GM21528 (cell line): ENCODE measurements at regions not wholly inside any gene's neighbourhood (a gene's known extent, or its start where the extent isn't known, plus 50 kb on each side); places are given as distances from the start of the nearest gene placed in this dataset.
A peak's percentile ranks its signal among the peaks of the same experiment; 100 is the strongest.
"Not testable (repeated sequence)": the region's sequence is repeated elsewhere in the genome, so short reads cannot be mapped to it uniquely, and the experiment has no call there.

ENCODE experiments used
- ATAC-seq: cut with Tn5 transposase; IDR thresholded peaks from one replicate; pipeline ENCODE4 v1.9.1; 2021; ENCODE audit warnings: mild to moderate bottlenecking, moderate library complexity; ENCODE audit not compliant: unreplicated experiment, low FRiP score

DNA sequence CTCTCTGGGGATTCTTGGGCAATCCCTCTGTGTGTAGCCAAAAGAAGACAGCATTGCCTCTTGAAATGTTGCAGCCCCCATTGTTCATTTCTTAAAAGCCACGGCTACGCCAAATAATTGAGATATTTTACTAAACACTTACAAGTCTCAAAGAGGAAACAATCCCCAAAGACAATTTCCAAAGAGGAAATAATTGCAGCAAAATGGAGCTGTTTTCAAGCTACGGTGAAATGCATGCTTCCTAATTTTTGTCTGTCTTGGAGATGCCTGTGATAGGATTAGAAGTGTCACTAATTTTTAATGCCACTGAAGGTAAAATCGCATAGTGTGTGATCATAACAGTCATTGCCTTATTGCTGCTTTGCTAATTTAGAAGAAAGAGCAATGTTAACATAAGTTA, 72.9 kb upstream of the NAMPT start:
- no peak for ATAC-seq

DNA sequence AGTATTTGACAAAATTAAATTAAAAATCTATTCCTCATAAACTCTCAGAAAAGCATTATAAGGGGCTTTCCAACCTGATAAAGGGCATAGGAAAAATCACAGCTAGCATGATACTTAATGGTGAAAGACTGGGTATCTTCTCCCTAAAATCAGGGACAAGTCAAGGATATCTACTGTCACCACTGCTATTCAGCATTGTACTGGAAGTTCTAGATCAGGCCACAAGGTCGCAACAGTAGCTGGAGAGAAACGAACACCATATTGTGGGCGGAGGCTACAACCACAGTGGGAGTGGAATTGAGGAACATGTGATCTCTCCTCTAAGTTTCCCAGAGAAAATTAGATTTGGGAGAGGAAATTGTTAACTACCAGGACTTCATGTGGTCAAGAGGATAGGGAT, 70.0 kb upstream of the NAMPT start:
- no peak for ATAC-seq

DNA sequence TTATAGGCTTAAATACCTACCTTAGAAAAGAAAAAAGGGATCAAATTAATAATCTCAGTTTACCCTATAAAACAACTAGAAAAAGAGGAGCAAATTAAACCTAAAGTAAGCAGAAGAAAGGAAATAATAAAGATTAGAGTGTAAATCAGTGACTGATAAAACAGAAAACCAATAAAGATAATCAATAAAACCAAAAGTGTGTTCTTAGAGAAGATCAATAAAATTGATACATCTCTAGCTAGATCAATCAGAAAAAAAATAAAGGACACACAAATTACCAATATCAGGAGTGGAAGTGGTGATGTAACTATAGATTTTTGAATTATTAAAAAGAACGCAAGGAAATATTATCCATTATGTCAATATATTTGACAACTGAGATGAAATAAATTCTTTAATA, 69.2 kb upstream of the NAMPT start:
- ATAC-seq, result no peak

DNA sequence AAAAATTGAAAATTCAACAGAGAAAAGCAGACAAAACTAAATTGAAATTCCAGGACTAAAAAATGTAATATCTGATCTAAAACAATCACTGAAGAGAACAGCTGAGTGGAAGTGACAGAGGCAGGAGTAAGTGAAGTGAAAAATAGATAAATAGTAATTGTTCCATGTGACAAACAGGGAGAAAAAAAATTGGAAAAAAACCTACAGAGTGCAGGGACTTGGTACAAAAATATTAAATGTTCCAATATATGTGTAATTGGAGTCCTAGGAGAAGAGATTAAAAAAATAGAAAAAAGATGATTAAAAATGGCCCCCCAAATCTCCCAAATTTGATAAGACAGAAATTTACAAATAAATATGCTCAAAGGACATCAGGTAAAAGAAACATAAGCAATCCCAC, 63.4 kb upstream of the NAMPT start:
- ATAC-seq, result no peak

DNA sequence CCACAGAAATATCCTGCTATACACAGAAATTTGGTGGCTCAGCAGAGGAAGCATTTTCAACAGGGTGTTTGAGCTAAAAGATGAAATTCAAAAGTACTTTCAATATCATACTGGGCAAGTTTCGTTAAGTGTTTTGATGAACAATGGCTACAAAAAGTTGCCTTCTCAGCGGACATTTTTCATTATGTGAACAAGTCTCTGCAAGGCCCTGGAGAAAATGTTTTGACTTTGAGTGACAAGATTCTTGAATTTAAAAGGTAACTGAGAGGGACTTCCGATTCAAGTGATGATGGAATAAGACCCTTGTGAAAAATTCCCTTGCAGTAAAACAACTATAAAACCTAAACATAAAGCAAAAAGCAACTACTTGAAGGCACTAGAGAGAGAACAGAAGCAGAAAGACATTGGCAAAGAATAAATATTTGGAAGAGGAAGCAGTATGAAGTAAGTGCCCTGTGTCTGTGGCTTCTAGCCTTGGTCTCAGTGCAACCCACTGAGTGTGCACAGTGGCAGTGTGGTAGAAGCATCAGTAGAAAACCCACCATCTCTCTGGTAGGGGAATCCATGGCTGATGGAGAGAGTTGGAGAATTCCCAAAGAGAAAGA, 62.5 kb upstream of the NAMPT start:
- ATAC-seq, result no peak

DNA sequence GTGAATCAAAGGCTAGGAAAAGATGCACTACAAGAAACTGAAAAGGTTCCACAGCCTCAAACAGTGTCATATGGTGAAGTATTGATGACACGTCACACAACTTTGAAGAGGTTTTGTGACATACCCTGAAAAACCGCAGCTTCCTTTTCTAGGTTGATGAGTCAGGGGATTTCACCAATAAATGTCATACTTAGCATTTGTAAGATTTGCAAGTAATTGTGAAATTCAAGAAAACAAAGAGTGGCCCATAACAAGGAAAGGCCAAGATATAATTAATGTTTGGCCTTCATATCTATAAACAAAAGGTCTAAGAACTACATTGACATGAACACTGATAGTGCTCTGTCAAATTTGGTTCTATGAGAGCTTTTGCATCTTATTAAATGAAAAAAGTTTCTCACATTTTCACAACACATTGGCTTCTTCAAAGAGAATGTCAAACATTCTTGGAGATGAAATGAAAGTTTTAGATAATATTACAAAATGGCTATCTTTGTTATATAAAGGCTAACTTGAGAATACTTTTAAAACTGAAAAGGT, 62.0 kb upstream of the NAMPT start:
- peak; percentile 92 for ATAC-seq

DNA sequence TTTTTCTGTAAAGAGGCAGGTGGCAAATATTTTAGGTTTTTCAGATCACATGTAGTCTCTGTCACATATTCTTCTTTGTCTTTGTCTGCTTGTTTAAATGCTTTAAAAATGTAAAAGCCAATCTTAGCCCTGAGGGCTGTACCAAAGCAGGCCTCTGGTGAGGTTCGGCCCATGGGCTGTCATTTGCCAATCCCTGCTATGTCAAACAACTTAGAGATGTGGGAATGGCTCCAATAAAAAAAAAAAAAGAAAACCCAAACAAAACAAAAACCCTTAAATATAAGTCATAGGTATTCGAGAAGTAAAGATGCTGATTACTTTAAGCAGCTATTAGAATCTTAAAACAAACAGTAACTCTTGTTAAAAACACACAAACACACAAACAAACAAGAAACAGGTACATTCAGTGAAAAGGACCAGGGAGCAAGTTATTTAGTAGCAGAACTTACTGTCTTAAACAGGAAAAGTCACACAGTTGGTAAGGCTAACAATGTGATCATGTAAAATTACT, 61.4 kb upstream of the NAMPT start:
- peak; percentile 2 for ATAC-seq

DNA sequence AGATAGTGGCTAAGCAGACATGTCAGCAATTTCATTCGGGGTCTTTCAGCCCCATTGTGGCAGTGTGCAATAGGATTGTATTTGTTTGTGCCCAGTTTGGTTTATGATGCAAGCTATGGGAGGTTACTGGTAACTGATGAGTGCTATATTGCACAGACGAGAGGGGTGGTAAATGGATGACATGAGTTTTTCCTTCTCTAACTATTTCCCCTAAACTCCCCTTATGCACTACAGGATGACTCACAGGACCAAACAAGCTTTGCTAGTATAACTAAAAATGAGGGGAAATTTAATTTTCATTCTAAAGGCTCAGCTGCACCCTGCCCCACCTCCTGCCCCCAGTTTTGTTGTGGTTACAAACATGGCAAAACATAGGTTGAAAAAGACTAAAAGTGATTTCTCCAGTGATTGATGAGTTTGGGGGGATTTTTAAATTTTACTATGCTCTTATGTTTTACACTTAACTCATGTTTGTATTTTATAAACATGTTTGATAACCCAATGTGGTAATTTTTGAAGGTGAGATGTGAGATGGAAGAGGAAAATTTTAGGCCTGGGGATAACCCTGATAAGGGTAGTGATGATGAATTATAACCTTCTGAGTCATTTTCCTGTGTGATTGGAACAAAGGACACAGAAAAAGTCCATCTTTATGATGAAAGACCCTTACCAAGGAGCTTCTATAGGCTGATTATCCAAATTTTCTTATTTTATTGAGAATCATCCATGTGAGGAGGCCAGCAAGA, 60.8 kb upstream of the NAMPT start:
- no peak for ATAC-seq

DNA sequence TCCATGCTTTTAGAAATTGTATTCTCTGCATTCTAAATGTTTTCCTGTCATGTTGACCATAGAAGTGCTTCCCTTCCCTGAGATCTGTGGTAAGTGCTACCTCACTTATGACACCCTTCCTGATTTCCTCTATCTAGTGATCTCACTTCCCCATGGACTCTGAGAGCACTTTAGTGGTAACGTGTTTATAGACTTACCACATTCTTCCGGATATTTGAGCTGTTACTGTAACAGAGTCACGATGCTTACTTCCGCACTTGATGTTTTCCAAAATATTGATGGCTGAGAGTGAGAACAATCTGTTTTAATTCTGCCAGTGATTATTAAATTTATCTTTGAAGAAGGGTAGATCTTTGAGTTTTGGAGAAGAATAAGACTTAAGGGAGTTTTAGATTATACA, 60.1 kb upstream of the NAMPT start:
- no peak for ATAC-seq

DNA sequence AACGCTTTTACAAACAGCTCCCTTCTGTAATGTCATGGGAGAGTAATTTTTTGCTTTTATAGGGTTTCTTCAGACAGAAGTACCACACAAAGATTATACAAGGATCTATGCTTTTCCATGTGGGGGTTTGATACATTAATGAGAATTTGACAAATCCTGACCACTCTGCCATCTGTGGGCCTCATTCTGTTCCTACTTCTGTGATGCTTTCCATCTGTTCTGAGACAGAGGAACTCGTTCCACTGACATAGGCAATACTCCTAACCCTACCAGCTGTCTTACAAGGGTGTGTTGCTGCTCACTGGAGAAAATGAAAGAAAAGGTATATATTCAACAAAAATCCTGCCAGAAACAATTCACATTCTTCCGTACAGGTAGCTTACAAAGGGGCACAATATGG, 59.4 kb upstream of the NAMPT start:
- no peak for ATAC-seq

DNA sequence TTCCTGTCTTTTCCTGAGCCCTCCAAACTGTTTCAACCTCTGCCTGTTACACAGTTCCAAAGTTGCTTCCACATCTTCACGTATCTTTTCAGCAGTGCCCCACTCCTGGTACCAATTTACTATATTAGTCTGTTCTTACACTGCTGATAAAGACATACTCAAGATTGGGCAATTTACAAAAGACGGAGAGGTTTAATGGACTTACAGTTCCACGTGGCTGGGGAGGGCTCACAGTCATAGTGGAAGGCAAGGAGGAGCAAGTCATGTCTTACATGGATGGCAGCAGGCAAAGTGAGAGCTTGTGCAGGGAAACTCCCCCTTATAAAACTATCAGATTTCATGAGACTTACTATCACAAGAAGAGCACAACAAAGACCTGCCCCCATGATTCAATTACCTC, 57.3 kb upstream of the NAMPT start:
- not testable (repeated sequence) for ATAC-seq

DNA sequence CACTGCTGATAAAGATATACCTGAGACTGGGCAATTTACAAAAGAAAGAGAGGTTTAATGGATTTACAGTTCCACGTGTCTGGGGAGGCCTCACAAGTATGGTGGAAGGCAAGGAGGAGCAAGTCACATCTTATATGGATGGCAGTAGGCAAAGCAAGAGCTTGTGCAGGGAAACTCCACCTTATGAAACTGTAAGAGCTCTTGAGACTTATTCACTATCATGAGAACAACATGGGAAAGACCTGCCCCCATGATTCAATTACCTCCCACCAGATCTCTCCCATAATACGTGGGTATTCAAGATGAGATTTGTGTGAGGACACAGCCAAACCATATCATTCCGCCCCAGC, 55.4 kb upstream of the NAMPT start:
- ATAC-seq, result not testable (repeated sequence)

DNA sequence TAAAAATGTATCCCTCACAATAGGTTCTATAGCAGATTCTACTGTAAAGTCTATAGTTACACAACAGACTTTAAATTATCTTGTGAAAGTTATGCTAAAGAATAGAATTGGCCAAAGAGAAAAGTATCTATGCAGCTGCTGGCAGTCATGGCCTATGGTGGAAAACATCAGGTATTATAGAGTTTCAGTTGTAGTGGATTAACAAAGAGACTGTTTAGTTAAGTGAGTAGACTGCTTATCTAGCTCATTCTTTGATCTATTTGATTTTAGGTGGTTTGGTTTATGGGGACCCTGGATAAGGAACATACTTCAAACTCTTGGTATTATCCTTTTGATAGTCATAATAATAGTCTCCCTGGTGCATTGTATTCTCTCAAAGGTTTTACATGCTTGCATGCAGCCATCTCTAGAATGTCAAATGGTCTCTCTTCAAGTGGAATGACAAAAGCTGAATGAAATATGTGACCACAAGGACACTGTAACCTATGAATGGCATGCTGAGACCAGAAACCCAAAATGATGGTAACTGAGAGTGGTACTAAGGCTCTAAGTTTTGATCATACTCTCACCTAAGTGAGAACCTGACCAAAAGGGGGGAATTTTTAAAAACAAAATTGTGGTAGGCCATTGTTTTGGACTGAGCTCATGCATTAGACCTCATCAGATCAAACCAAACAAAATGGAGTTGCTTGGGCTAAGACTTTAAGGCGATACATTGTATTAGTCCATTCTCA, 54.9 kb upstream of the NAMPT start:
- ATAC-seq, result no peak

DNA sequence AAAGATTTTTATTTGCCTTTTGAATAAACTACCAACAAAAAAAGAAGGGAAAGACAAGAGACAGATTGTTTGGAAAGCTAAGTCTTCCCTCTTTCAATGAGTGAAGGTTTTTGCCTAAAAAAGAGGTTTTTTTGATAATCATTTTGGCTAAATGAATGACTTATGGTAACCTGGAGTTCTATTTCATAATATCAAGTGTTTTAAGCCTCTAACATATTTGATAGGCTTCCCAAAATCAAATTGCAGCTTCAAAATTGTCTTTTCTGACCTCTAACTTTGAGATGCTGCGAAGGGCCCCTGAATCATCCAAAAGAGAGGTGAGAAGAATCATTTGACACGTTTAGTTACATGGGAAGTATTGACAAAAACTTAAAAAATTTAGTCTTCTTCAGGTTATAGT, 53.0 kb upstream of the NAMPT start:
- no peak for ATAC-seq

DNA sequence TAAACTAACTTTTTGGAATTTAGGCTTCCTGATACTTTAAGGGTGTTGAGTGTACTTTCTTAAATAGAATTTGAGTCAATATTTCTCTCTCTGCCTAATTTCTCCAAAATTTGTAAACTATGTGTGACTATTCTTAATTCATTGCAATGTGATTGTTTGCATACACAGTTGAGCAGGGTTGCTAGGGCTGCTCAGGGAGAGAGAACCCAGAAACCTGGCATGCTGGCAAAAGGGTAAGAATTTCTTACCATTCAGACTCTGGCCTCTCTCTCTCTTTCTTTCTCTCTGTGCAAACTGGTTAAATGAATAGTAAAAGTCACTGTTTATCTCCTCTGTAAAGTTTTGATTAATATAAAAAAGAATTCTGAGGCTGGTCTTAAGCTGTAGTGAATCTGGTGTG, 51.0 kb upstream of the NAMPT start:
- no peak for ATAC-seq
